Ureter (tissue), 1 donor: ENCODE measurements at regions not wholly inside any gene's neighbourhood (a gene's known extent, or its start where the extent isn't known, plus 50 kb on each side); places are given as distances from the start of the nearest gene placed in this dataset.
"Not testable (repeated sequence)": the region's sequence is repeated elsewhere in the genome, so short reads cannot be mapped to it uniquely, and the experiment has no call there.

Experiments used
- DNase-seq: peaks from one replicate; pipeline ENCODE4 v3.0.0-alpha.2; 2020; ENCODE audit warnings: low spot score
- donor health status: DM: yes; HTN: yes; CAD: no.

- DNase-seq, result no peak
These were observed 310.2 kb downstream of the ZNF536 start for GRCh38 chr19:30682146-30682998.

GRCh38 chr19:30681162-30682100 lies 309.2 kb downstream of the ZNF536 start:
- no peak for DNase-seq

DNA sequence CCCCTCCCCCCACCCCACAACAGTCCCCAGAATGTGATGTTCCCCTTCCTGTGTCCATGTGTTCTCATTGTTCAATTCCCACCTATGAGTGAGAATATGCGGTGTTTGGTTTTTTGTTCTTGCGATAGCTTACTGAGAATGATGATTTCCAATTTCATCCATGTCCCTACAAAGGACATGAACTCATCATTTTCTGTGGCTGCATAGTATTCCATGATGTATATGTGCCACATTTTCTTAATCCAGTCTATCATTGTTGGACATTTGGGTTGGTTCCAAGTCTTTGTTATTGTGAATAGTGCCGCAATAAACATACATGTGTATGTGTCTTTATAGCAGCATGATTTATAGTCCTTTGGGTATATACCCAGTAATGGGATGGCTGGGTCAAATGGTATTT lies 308.2 kb downstream of the ZNF536 start:
- DNase-seq, result not testable (repeated sequence)

- DNase-seq, result no peak
These were observed 307.6 kb downstream of the ZNF536 start for GRCh38 chr19:30679789-30680188.

- DNase-seq, result no peak
These were observed 307.0 kb downstream of the ZNF536 start for GRCh38 chr19:30679153-30679702.

DNA sequence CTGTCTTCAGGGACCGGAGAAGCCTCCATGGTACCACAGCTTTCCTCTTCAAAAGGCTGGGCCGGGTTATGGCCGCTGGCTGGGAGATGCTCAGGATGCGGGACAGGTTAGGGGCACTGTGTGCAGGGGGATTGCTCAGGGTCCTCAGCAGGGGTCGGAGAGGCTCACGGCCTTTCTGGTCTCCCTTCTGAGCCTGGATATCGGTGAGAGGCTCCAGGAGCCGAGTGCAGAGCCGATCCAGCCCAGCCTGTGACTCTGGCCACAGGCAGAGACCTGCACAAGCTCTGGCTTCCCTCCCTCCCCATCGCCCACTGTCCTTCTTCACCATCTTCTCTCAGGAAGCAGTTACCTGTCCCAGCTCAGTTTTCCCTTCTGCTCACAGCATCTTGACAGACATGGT lies 306.0 kb downstream of the ZNF536 start:
- DNase-seq, result no peak

GRCh38 chr19:30677702-30678101 lies 305.5 kb downstream of the ZNF536 start:
- DNase-seq, result no peak

DNA sequence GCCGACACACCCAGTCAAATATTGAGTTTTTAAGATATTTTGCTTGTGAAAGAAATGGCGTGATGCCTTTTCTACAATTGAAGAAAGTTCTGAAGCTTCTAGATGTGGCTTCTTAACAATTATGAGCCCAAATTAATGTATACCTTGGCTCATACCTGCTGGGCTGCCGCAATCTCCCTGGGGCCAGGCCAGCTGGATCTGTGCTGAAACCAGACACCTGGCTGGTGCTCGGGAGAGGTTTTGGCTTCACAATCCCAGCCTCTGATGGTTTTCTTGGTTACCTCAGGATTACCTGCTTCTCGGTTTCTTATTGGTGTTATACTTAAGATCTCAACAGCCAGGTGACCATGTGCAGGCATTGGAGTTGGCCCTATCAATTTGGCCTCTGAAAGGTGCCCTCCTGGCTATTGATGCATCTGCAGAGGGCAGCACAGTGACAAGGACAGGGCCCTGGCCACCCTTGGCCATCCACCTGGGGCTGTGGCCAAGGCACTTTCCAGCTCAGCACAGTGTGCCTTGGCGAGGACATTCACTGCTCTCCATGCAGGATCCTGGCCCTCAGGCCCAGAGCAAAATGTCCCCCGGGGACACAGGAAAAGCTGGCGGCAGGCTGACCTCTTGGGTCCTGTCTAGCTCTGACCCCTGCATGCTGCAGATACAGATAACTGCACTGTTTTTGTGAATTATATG lies 305.0 kb downstream of the ZNF536 start:
- DNase-seq, result no peak

GRCh38 chr19:30675086-30675485 lies 302.9 kb downstream of the ZNF536 start:
- DNase-seq, result no peak

DNA sequence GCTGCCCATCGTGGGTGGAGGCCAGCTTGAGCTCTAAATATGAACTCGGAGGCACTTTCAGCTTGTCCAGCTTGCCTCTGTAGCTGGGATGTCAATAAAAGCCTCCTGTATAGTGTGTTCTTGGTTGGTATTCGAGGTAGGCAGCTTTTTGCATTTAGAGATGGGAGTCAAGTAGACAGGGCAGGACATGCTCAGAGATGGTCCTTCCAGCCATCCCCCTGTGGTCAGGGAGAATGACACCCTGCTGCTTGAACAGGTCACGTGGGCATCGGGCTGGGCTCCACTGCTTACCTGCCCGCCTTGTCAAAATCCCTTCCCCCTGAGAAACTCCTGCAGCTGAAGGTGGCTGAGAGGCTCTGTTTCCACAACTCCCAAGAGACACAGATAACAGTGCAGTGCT lies 302.5 kb downstream of the ZNF536 start:
- DNase-seq, result no peak

GRCh38 chr19:30673336-30673735 lies 301.2 kb downstream of the ZNF536 start:
- DNase-seq, result no peak

DNA sequence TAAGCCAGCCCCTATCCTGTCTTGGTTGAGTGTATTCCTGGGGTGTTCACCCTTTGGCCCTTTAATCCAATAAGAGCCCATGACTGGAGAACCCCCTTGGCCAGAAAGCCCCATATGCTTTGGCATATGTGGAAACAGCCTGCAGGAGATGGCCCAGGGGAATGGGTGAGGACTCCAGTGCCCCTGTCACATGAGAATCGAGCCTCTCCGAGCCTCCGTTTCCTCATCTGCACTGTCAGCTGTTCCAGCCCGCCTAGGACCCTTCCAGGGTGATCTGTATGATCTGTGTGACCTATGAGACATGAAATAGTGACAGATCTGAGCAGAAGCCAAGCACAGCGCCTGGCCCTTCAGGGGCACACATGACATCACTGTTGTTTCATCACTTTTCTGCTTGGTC lies 300.7 kb downstream of the ZNF536 start:
- DNase-seq, result no peak

GRCh38 chr19:30671622-30672051 lies 299.5 kb downstream of the ZNF536 start:
- DNase-seq, result no peak

DNA sequence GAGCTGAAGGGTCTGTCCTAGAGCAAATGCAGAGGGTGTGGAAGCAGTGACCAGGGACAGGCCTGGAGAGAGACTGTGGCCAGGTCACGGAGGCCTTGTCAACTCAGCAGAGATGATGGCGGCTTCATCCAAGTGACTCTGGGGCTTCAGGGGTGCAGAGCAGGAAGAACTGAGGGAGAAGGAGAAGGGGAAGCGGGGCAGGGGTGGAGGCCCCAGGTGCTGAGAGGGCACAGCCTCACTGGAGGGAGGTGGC lies 299.1 kb downstream of the ZNF536 start:
- DNase-seq, result no peak

DNA sequence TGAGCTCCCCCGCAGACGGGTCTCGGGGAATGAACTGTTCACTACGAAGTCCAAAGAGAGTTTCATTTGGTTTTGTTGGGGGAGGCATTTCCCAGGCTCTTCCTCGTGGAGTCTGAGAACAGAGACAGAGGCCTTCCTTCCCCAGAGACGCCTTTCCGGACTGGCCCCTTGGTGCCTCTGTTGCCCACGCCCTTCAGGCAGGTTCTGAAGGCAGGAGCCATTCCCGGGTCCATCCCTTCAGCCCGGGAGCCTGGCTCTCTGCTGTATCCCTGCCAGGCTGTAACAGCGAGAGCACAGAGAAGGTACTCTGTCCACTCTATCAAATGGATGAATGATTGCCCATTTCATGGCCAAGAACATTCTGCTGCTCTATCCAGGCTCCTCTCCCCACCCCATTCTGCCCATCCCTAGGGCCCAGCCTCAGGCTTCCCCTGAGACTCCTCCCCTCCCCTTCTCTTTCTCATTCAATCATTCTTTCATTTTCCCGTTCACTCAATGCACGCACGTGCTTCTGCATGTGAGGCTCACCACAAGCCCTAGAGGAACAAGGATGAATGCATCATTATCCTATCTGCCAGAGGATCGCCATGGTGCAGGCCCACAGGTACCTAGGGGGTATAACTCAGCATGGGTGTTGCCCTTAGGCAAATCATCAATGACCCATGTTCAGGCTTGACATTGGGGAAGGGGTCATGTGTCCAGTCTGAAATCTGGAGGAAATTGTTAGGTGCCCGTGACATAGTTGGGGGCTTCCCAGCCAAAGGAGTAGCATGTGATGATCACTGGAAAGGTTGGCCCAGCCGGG lies 298.6 kb downstream of the ZNF536 start:
- DNase-seq, result no peak

GRCh38 chr19:30670011-30670329 lies 297.8 kb downstream of the ZNF536 start:
- DNase-seq, result no peak

DNA sequence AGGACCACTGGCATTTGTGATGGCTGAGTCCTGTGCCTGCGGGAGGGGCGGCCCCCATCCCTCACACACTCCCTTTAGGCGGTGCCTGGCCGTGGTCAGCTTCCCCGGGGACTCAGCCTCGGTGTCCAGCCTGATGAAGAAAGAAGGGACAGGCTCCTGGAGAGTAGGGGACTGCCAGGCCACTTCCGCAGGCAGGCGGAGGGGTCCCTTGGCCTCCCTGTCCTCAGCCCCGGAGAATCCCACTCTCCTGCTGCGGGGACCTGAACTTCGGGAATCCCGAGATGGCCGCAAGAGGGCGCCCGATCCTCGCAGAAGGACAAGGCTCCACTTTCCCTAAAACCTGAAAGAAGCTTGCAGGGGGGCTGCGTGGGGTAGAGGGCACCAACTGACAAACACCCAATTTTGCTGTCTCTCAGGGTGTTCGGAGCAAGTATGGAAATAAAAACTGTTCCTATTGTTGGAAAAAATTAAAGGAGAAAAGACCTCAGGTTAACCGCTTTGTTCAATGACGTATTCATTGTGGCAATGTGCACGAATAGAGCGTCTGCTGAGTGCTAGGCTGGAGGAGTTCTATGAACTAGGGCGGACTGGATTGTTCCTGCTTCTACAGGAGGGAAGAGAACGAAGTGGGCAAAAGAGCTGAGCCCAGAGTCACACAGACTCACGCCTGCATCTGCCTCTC lies 297.3 kb downstream of the ZNF536 start:
- DNase-seq, result no peak

DNA sequence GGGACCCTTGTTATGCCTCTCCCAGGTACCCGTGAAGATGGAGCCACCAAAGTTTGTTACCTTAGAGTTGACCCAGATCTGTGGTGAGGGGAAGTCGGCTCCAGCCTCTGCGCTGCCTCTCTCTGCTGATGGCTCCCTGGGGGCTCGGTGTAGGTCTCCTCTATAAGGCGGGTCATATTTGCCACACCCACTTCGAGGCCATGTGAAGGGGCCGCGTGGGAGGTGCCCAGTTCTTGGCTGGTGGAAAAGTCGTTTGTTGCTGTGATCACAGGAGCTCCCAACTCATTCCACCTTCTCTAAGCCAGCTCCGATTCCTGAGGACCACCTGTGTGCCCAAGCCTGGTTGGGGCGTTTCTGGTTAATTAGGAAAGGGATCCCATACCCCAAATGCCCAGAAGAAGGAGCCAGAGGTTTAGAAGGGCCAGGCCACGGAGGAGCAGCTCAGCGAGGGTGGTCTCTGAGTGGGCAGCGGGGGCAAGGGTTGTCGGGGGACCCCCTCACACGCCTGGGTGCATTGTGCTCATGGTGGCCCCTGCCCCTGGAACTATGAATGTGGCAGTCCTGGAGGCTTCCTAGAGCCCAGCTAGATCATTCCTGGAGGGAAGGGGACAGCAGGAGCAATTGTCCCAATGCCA lies 296.5 kb downstream of the ZNF536 start:
- DNase-seq, result no peak

DNA sequence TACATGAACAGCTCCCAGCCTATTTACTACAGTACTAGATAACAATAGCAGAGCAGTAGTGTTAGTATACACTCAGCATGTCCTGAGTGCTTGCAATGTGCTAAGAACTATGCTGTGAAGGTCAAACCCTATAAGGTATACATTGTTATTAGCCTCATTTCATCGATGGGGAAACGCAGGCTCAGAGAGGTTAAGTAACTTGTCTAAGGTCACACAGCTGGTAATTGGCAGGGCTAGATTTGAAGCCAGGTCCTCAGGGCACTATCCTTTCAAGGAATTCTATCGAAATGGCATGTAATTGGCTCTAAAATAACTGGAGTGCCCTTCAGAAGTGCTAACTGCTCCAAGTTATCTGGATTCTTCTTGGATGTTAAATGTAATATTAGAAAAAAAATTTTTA lies 295.6 kb downstream of the ZNF536 start:
- no peak for DNase-seq

- DNase-seq, result no peak
These were observed 295.0 kb downstream of the ZNF536 start for GRCh38 chr19:30667227-30667626.
